ENCODE measurements at regions not wholly inside any gene's neighbourhood (a gene's known extent, or its start where the extent isn't known, plus 50 kb on each side); places are given as distances from the start of the nearest gene placed in this dataset.
"Not testable (repeated sequence)": the region's sequence is repeated elsewhere in the genome, so short reads cannot be mapped to it uniquely, and the experiment has no call there.

DNA sequence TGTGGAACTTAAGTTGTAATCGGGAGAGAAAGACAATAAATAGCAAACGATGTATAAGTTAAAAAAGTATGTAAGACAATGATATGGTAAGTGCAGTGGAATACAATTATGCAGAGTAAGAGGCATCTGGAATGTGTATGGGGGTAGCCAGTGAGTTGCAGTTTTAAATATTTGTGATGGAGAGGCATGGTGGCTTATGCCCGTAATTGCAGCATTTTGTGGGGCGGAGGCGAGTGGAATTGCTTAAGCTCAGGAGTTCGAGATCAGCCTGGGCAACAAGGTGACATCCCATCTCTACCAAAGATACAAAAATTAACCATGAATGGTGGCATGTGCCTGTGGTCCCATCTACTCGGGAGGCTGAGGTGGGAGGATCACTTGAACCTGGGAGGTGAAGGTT lies 52.5 kb upstream of the WDFY3 start:
- no peak for FAIRE-seq

- FAIRE-seq: no peak
Observed at GRCh38 chr4:85019411-85019810, 52.9 kb upstream of the WDFY3 start.

GRCh38 chr4:85024671-85025070 lies 58.2 kb upstream of the WDFY3 start:
- no peak for FAIRE-seq

GRCh38 chr4:85028910-85029309 lies 62.4 kb upstream of the WDFY3 start:
- FAIRE-seq: peak; percentile 47

GRCh38 chr4:85029453-85029852 lies 63.0 kb upstream of the WDFY3 start:
- no peak for FAIRE-seq

DNA sequence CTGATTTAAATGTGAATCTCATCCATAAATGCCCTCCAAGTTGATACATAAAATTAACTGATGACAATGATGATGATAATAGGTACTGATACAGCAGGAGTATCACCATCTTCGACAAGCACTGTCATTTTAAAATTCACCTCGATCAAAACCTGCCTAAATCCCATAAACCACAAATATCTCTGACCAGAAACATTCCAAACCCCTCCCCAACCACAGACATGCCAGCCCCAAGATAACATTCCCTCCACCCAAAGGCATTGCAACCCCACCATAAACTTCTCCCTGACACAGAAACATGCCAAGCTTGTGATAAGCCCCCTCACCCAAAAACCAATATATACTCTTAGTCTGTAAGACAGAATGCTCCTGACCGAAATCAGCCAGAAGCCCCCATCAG lies 63.7 kb upstream of the WDFY3 start:
- no peak for FAIRE-seq

DNA sequence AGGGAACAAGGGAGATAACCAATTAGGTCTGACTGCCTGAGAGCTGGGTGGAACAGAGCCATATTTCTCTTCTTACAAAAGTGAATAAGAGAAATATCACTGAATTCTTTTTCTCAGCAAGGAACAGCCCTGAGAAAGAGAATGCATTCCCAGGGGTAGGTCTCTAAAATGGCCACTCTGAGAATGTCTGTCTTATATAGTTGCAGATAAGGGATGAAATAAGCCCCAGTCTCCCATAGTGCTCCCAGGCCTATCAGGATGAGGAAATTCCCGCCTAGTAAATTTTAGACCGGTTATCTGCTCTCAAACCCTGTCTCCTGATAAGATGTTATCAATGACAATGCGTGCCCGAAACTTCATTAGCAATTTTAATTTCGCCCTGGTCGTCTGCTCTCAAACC lies 67.3 kb upstream of the WDFY3 start:
- FAIRE-seq: not testable (repeated sequence)

DNA sequence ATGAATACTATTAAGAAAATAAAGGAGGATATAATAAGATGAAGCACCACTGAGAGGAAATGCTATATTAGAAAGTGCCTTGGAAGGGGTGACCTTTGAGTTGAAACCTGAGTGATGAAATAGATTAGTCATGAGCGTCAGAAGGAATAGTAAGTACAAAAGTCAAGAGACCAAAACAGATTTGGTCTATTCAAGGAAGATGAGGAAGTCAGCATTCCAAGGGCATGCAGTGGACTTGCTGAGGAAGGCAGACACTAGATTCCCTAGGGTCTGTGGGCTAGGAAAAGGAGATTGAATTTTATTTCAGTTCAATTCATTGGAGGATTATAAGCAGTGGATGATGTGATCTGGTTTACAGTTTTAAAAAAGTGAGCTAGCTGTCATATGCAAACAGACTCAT lies 73.0 kb upstream of the WDFY3 start:
- no peak for FAIRE-seq

DNA sequence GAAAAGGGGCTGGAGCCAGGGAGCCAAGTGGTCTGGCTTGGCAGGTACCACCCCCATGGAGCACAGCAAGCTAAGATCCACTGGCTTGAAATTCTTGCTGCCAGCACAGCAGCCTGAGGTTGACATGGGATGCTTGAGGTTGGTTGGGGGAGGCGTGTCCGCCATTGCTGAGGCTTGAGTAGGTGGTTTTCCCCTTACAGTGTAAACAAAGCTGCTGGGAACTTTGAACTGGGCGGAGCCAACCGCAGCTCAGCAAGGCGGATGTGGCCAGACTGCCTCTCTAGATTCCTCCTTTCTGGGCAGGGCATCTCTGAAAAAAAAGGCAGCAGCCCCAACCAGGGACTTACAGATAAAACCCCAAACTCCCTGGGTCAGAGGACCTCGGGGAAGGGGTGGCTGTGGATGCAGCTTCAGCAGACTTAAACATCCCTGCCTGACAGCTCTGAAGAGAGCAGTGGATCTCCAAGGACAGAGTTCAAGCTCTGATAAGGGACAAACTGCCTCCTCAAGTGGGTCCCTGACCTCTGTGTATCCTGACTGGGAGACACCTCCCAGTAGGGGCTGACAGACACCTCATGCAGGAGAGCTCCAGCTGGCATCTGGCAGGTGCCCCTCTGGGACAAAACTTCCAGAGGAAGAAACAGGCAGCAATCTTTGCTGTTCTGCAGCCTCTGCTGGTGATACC lies 77.5 kb upstream of the WDFY3 start:
- FAIRE-seq: not testable (repeated sequence)

DNA sequence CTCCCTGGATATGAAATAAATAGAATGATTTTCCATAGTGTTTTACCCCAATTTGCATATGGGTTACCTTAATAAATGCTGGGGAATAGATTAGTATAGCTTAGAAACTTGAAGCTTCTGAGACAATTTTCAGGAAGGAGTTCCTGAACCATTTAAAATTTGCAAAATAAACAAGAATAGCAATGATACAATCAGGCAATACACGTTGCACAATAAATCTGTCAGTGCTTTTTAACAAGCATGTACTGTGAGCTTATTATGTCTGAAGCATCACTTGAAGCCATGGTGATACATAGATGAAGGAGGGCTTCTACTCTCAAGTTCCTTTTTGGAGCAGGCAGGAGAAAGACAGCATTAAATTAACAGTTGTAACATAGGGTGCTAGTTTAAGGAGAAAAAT lies 84.2 kb upstream of the WDFY3 start:
- no peak for FAIRE-seq

DNA sequence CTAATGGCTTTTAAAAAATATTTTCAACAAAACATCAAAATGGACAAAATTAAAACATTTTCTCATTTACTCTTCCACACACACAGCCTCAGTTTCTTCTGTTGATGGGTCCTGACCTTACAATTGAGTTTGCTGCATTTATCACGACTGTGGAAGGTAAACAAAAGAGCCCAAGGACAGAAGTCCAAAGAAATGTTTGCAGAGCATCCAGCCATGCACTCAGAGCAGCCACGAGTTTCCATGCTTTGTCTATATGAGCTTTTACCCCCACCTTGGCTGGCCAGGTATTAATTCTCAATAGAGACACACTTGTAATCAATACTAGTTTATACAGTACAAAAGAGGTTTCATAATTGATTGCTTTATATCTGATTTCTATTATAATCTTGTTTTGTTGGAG lies 85.0 kb upstream of the WDFY3 start:
- FAIRE-seq: no peak

DNA sequence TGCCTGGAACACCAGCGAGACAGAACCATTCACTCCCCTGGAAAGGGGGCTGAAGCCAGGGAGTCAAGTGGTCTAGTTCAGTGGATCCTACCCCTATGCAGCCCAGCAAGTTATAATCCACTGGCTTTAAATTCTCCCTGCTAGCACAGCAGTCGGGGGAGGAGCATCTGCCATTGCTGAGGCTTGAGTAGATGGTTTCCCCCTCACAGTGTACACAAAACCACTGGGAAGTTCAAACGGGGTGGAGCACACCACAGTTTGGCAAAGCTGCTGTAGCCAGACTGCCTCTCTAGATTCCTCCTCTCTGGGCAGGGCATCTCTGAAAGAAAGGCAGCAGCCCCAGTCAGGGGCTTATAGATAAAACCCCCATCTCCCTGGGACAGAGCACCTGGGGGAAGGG lies 88.4 kb upstream of the WDFY3 start:
- not testable (repeated sequence) for FAIRE-seq

- FAIRE-seq: no peak
Observed at GRCh38 chr4:85058551-85058950, 92.1 kb upstream of the WDFY3 start.

GRCh38 chr4:85061974-85062373 lies 95.5 kb upstream of the WDFY3 start:
- no peak for FAIRE-seq

DNA sequence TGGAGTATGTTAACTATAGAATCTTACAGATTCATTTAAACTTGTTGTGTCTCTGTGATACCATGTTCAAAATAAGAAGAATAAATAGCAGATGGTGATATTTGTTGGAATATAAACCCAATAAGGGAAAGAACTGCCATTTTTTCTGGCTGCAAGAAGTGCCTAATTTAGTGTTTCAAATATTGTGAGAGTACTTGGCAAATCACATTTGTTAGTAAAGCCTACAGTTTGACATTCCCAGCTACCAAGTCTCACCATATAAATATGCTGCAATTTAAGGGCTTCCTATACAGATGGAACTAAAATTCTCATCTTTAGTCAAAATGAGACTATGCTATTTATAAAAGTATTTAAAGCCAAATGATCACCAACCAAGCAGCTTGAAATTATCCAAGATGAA lies 96.0 kb upstream of the WDFY3 start:
- no peak for FAIRE-seq

DNA sequence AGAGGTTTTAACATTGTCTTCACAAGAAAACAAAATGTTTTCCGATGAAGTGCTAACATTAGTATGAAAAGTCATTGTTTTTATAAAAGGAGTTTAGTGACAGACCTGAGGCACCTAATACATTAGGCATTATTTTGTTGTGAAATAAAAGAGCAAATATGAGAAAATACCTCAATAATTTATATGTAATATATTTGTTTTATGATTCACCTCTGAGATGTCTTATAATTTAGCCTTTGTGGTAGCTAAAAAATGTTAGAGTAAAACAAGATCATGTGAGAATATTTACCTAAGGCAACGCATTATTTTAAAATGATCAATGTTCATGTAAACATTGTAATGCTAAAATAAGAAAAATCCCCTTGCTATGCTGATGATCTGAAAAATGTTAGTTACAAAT lies 100.9 kb upstream of the WDFY3 start:
- FAIRE-seq: no peak

DNA sequence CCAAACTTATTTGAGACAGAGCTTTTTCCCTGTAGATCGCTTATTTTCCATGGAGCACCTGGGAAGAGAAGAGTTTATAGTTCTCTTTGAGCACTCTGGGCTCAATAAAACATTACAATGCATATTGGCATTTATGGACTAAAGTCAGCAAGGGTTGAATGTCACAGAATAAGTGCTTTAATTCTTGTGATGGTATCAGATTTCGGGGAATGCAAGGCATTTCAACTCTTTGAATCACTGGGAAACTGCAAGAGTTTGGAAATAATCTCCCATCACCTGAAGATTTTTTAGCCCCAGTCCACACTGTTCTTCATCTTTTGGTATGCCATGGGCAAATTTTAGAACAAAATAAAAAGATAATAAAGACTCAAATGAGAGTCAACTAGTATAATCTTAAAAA lies 111.5 kb upstream of the WDFY3 start:
- no peak for FAIRE-seq

DNA sequence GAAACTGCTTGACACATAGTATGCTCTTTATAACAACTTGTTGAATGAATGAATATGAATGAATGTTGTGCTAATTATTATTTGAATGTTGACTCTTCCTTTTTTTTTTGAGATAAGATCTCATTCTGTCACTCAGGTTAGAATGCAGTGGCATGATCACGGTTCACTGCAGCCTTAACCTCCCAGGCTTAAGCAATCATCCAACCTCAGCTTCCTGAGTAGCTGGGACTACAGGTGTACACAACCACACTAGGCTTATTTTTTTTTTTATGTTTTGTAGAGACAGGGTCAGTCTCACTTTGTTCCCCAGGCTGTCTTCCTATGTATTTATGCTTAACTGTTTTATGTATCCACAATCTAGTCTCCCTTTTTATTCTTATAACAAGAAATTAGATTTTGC lies 114.7 kb upstream of the WDFY3 start:
- no peak for FAIRE-seq

DNA sequence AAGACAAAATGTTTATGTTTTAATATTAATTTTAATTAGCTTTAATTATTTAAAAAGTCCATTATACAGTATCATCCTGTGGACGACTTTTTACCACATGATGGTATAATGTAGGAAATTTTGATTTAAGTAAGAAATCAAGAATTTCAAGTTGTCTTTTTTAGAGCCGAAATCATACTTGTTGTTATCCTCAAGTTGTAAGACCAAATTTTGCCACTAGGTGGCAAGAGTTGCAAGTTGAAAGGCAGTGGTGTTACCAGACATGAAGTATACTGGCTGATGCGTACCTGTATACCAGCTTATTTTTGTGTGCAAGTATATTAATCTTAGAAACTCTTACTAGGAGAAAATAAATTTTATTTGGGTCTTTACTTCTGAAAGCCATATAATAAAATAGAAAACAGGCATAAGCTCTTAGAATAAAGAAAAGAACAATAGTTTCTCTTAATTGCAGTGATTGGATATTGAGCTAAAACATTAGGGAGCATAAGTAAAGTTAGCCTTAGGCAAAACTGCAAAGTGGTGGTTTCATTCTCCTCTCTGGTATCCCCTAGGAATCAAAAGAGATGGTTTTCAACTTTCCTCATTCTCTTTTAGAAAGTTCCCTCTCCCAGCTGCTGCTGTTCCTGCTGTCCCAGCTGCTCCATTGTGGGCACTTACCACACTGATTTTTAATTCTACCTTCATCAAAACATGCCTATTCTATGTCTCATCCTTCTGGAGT lies 118.0 kb upstream of the WDFY3 start:
- peak; percentile 96 for FAIRE-seq

GRCh38 chr4:85086721-85087120 lies 120.2 kb upstream of the WDFY3 start:
- FAIRE-seq: no peak

DNA sequence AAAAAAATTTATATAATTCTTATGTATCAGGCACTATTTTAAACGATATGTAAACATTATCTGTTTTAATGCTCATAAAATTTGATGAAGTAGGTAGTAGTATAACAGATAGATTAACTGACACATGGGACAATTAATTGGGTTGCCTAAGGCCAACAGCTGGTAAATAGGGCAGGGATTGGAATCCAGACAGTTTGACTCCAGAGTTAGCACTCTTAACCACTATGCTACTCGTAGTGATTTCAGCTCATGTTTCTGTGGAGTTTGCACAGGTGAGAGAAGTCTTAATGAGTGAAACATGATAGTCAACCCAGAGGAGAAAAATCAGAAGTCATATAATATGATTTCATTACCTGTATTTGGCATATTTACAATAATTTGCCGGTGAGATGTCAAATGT lies 126.0 kb upstream of the WDFY3 start:
- no peak for FAIRE-seq

DNA sequence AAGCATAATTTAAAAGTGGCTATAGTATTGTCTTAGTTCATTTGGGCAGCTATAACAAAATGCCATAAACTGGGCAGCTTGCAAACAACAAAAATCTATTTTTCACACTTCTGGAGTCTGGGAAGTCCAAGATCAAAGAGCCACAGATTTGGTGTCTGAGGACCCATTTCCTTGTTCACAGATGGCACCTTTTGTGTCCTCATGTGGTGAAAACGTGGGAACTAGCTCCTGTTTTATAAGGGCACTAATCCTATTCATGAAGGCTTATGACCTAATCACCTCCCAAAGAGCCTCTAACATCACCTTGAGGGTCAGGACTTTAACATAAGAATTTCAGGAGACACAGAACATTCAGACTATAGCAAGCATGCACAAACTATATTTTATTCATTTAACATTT lies 126.5 kb upstream of the WDFY3 start:
- FAIRE-seq: no peak

- no peak for FAIRE-seq
Observed at GRCh38 chr4:85094735-85095134, 128.2 kb upstream of the WDFY3 start.

GRCh38 chr4:85102606-85103005 lies 136.1 kb upstream of the WDFY3 start:
- no peak for FAIRE-seq

DNA sequence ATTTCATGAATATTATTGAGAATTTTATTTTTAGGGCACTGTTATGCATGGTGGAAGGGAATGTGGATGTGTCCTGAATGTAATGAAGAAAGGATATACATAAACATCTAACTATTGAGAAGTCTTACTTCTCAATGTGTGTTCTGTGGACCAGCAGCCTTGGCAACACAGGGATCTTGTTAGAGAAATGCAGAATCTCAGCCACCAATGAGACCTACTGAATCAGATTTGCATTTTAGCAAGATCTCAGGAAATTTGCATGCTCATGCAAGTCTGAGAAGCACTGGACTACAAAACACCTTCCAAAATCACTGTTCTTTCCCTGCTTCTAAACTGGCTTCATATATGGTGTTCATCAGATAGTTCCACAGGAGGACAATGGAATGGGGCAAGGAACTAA lies 139.7 kb upstream of the WDFY3 start:
- FAIRE-seq: no peak
